ENCODE measurements at regions not wholly inside any gene's neighbourhood (a gene's known extent, or its start where the extent isn't known, plus 50 kb on each side); places are given as distances from the start of the nearest gene placed in this dataset.

DNA sequence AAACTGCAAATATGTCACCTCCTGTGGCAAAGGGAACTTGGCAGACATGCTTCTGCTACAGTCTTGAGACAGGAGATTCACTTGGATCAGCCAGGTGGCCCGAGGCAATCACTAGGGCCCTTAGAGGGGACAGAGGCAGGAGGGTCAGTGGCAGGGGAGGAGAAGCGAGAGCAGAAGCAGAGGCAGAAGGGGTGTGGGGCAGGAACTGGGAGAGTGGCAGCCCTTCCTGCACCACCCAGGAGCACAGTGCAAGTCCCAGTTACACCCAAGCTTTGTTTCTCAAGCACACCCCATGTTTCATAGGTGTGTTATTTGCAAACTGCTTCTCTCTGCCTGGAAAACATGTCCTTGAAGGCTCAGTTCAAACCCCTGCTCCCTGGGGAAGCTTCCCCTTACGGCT lies 309.7 kb upstream of the MYT1L start:
- Histone ChIP-seq H3K4me2 (ENCODE audit: insufficient read depth, low read length) (no peak overlapping the region), H3K27ac (ENCODE audit: extremely low read depth, low read depth, low read length) (no peak overlapping the region), H3K9me3 (replicated peaks; ENCODE audit: control insufficient read depth, insufficient read depth, low read depth, low read length) (no peaks in the 10 kb centered on the region), H2AFZ (ENCODE audit: low read depth, low read length) (no peak overlapping the region), H3K79me2 (ENCODE audit: control insufficient read depth, insufficient read depth, low read length) (no peaks in the 10 kb centered on the region), H4K20me1 (replicated peaks; ENCODE audit: control insufficient read depth, insufficient read depth, low read length) (no peaks in the 10 kb centered on the region), H3K9ac (ENCODE audit: insufficient read depth in 1 of 2, low read depth in 2 of 2, low read length in 2 of 2) (no peak overlapping the region), H3K4me1 (replicated peaks in 1 of 2; ENCODE audit: control insufficient read depth in 2 of 2, insufficient read depth in 2 of 2, low read length in 2 of 2) (no peaks in the 10 kb centered on the region), H3K4me3 (no peak overlapping the region), H3K27me3 (ENCODE audit: control insufficient read depth in 2 of 2, insufficient read depth in 2 of 2, low read length in 2 of 2) (peaks cover 3 to 72% of the 10 kb centered on the region in 2 experiments; a peak in 3 of 5 replicates), H3K36me3 (ENCODE audit: control insufficient read depth, insufficient read depth, low read length) (no peaks in the 10 kb centered on the region), H3K9me1 (ENCODE audit: control insufficient read depth, insufficient read depth, low read length) (no peaks in the 10 kb centered on the region)
- no TSS peak for BruUV-seq (replicated peaks)
- in situ Hi-C loops (cut with MboI): no loop called here
- intact Hi-C loops (cut with micrococcal nuclease): no loop called here
- ATAC-seq (no peak), FAIRE-seq (no peak), DNase-seq (ENCODE audit: extremely low read depth in 1 of 4, low spot score in 3 of 4) (no peak)
- ChIA-PET POLR2A (interaction anchor here (0.7 kb wide), 1 partner anchor 919 kb away, joined by 3 read pairs; no protein-coding TSS in a partner anchor), CTCF (ENCODE audit: low intra/inter-chr PET ratio) (no interaction called here)
- 0% methylated on average over 3 of the region's 3 CpGs for WGBS (ENCODE audit: insufficient coverage, low coverage, missing lambda C conversion rate)
- no peak for TF ChIP-seq HEY1 (CRISPR knock-in tag; IDR thresholded peaks at IDR 0.05; ENCODE audit: borderline replicate concordance)
- TF ChIP-seq GATAD2A (IDR thresholded peaks at IDR 0.05): no peak
- TF ChIP-seq ZNF165 (CRISPR knock-in tag; IDR thresholded peaks at IDR 0.05; ENCODE audit: borderline replicate concordance): no peak
- TF ChIP-seq TAF9B (IDR thresholded peaks at IDR 0.05; ENCODE audit: partially characterized antibody): no peak
- no peak for TF ChIP-seq HMG20A (CRISPR knock-in tag; conservative IDR thresholded peaks at IDR 0.05)
- TF ChIP-seq E2F1 (CRISPR knock-in tag; IDR thresholded peaks at IDR 0.05): no peak

- WGBS (ENCODE audit: insufficient coverage, low coverage, missing lambda C conversion rate): 0% methylated on average over 7 of the region's 7 CpGs
- ChIA-PET POLR2A (no interaction called here), CTCF (ENCODE audit: low intra/inter-chr PET ratio) (no interaction called here)
- no peak for ATAC-seq
- H3K9me3 ChIP-seq (replicated peaks; ENCODE audit: control insufficient read depth, insufficient read depth, low read depth, low read length): no peaks in the 10 kb centered on the region
- intact Hi-C loops (cut with micrococcal nuclease) (no loop called here), in situ Hi-C loops (cut with MboI) (no loop called here)
- no peak overlapping the region for H3K9ac ChIP-seq (ENCODE audit: insufficient read depth in 1 of 2, low read depth in 2 of 2, low read length in 2 of 2)
- no peaks in the 10 kb centered on the region for H3K36me3 ChIP-seq (ENCODE audit: control insufficient read depth, insufficient read depth, low read length)
- no peaks in the 10 kb centered on the region for H3K4me1 ChIP-seq (replicated peaks in 1 of 2; ENCODE audit: control insufficient read depth in 2 of 2, insufficient read depth in 2 of 2, low read length in 2 of 2)
- H3K4me3 ChIP-seq: no peak overlapping the region
- H3K79me2 ChIP-seq (ENCODE audit: control insufficient read depth, insufficient read depth, low read length): no peaks in the 10 kb centered on the region
- DNase-seq (ENCODE audit: extremely low read depth in 1 of 4, low spot score in 3 of 4): no peak
- no peak overlapping the region for H2AFZ ChIP-seq (ENCODE audit: low read depth, low read length)
- peaks cover 3 to 74% of the 10 kb centered on the region in 2 experiments; a peak in 3 of 5 replicates for H3K27me3 ChIP-seq (ENCODE audit: control insufficient read depth in 2 of 2, insufficient read depth in 2 of 2, low read length in 2 of 2)
- no peak for FAIRE-seq
- BruUV-seq (replicated peaks): no TSS peak
- no peaks in the 10 kb centered on the region for H4K20me1 ChIP-seq (replicated peaks; ENCODE audit: control insufficient read depth, insufficient read depth, low read length)
- no peaks in the 10 kb centered on the region for H3K9me1 ChIP-seq (ENCODE audit: control insufficient read depth, insufficient read depth, low read length)
- H3K27ac ChIP-seq (ENCODE audit: extremely low read depth, low read depth, low read length): no peak overlapping the region
- no peak overlapping the region for H3K4me2 ChIP-seq (ENCODE audit: insufficient read depth, low read length)
- no peak for TF ChIP-seq ZNF76 (CRISPR knock-in tag; IDR thresholded peaks at IDR 0.05; ENCODE audit: borderline replicate concordance)
Observed at GRCh38 chr2:2640371-2640770, 309.3 kb upstream of the MYT1L start.

Measured in K562 (cell line).